ENCODE measurements at regions not wholly inside any gene's neighbourhood (a gene's known extent, or its start where the extent isn't known, plus 50 kb on each side); places are given as distances from the start of the nearest gene placed in this dataset.
"Not testable (repeated sequence)": the region's sequence is repeated elsewhere in the genome, so short reads cannot be mapped to it uniquely, and the experiment has no call there.

DNA sequence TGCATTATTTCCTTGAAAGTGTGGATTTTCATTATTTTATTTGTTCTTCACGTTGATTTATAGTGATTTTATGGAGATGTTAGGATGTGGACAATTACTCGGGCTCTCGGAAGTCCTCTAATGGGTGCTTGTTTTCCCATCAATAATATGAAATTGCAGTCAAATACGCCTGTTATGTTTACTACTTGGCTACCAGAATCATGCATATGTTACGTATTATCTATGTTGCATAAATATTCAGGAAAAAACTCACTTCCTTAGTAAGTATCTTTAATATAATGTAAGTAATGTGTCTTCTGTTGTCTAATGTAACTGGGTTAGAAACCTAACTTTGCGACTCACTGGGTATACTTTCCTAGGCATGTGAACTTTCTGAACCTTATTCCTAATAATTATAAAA lies 823.4 kb upstream of the CHORDC1 start:
- no peak for TF ChIP-seq CTCF (IDR thresholded peaks at IDR 0.05; ENCODE audit: borderline replicate concordance, insufficient read depth, low read depth, low read length)
- no peak overlapping the region for H3K4me3 ChIP-seq (ENCODE audit: low read depth, low read length)

- TF ChIP-seq CTCF (IDR thresholded peaks at IDR 0.05; ENCODE audit: borderline replicate concordance, insufficient read depth, low read depth, low read length): no peak
- H3K4me3 ChIP-seq (ENCODE audit: low read depth, low read length): no peak overlapping the region
Measured at GRCh38 chr11:91041626-91042025, 818.8 kb upstream of the CHORDC1 start.

DNA sequence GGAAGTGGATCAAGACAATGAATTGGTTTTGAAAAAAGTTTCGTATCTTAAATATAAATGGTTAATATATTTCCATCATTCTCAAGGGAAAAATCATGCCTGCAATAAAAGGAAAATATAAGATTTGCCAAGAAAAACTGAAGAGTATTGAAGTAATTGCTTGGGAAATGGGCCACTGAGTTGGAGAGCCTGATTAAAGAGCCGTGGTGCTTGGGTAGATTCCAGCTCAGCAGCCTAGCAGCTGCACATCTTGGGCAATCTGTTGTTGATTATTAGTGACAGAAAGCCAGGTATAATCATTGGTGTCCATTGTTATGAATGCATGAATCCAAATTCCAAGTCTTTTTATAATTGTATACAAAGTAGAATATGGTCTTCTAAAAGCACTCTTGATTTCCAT lies 800.9 kb upstream of the CHORDC1 start:
- no peak overlapping the region for H3K4me3 ChIP-seq (ENCODE audit: low read depth, low read length)
- TF ChIP-seq CTCF (IDR thresholded peaks at IDR 0.05; ENCODE audit: borderline replicate concordance, insufficient read depth, low read depth, low read length): no peak

- no peak overlapping the region for H3K4me3 ChIP-seq (ENCODE audit: low read depth, low read length)
- no peak for TF ChIP-seq CTCF (IDR thresholded peaks at IDR 0.05; ENCODE audit: borderline replicate concordance, insufficient read depth, low read depth, low read length)
Measured at GRCh38 chr11:91011503-91011902, 788.7 kb upstream of the CHORDC1 start.

DNA sequence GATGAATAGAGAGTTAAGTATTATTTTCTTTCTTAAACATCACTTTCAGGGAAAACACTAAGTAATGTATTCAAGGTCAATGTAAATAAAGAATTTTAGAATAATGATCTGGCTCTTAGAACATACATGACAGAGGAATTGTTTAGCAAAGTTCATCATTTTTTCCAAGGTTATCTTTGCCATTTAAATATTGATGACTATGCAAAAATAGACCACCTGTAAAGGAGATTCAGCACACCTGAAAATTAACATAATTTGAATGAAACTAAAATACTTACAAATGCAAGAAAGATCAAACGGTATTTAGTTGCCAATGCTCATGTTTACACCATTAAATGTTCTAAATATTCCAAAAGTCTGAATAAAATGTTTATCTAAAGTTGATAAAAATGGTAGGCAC lies 782.6 kb upstream of the CHORDC1 start:
- no peak overlapping the region for H3K4me3 ChIP-seq (ENCODE audit: low read depth, low read length)
- TF ChIP-seq CTCF (IDR thresholded peaks at IDR 0.05; ENCODE audit: borderline replicate concordance, insufficient read depth, low read depth, low read length): no peak

GRCh38 chr11:90997241-90997640 lies 774.4 kb upstream of the CHORDC1 start:
- TF ChIP-seq CTCF (IDR thresholded peaks at IDR 0.05; ENCODE audit: borderline replicate concordance, insufficient read depth, low read depth, low read length): no peak
- no peak overlapping the region for H3K4me3 ChIP-seq (ENCODE audit: low read depth, low read length)

- not testable (repeated sequence) for H3K4me3 ChIP-seq (ENCODE audit: low read depth, low read length)
Measured at GRCh38 chr11:90972159-90972558, 749.3 kb upstream of the CHORDC1 start.

DNA sequence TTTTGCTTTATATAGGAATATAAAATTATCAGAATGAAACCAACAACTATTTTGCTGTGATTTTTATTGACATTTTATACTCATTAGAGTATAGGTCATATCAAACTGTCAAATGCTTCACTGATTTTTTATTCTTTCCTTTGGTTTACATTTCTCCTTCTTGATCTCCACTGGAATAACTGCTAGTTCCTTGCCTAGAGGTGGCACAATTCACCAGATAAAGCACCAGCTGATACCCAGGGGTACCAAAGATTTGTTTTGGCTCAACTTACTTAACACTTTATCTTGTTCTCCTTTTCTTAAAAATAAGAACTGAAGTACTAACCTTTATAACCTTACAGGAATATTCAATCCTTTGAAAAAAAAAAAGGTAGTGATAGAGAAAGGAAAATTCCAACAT lies 725.1 kb upstream of the CHORDC1 start:
- H3K4me3 ChIP-seq (ENCODE audit: low read depth, low read length): no peak overlapping the region
- no peak for TF ChIP-seq CTCF (IDR thresholded peaks at IDR 0.05; ENCODE audit: borderline replicate concordance, insufficient read depth, low read depth, low read length)
